ENCODE measurements at regions not wholly inside any gene's neighbourhood (a gene's known extent, or its start where the extent isn't known, plus 50 kb on each side); places are given as distances from the start of the nearest gene placed in this dataset.

DNA sequence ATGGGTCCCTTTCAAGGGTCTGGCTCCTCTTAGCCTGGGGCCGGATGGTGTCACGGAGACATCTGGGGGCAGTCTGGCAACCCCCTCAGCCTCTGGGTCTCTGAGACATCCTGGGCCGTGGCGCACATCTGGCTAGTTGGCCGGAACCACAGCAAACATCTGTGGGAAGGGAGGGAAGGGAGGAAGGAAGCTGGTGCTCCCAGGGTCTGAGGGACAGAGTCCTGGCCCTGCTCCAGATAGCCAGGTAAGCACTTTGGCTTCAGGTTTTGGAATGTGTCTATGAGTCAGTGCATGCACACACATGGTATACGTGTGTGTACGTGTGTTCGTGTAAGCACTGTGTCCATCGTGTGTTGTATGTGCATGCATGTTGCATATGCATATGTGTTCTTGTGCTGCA is 225.1 kb downstream of the MN1 start:
- no peak for TF ChIP-seq CTCF (conservative IDR thresholded peaks at IDR 0.05; ENCODE audit: low read depth, low read length)
- no peak for TF ChIP-seq EZH2 (IDR thresholded peaks at IDR 0.05; ENCODE audit: borderline replicate concordance, low read depth, low read length, poor library complexity, severe bottlenecking)

All from A673 (cell line).